ENCODE measurements at regions not wholly inside any gene's neighbourhood (a gene's known extent, or its start where the extent isn't known, plus 50 kb on each side); places are given as distances from the start of the nearest gene placed in this dataset.
"Not testable (repeated sequence)": the region's sequence is repeated elsewhere in the genome, so short reads cannot be mapped to it uniquely, and the experiment has no call there.

- no peak for TF ChIP-seq ZNF274 (IDR thresholded peaks at IDR 0.05; ENCODE audit: low read depth, low read length)
- no peak overlapping the region for H3K4me3 ChIP-seq (ENCODE audit: low read length)
Observed at GRCh38 chr9:29439961-29440360, 1866.7 kb upstream of the C9orf72 start.

GRCh38 chr9:29440449-29440848 is 1867.2 kb upstream of the C9orf72 start:
- H3K4me3 ChIP-seq (ENCODE audit: low read length) = no peak overlapping the region

GRCh38 chr9:29445751-29446150 is 1872.5 kb upstream of the C9orf72 start:
- no peak overlapping the region for H3K4me3 ChIP-seq (ENCODE audit: low read length)
- no peak for TF ChIP-seq ZNF274 (IDR thresholded peaks at IDR 0.05; ENCODE audit: low read depth, low read length)

More at GRCh38 chr9:29440449-29440848, 1867.2 kb upstream of the C9orf72 start:
- no peak for TF ChIP-seq ZNF274 (IDR thresholded peaks at IDR 0.05; ENCODE audit: low read depth, low read length)

GRCh38 chr9:29449306-29449705 is 1876.0 kb upstream of the C9orf72 start:
- TF ChIP-seq ZNF274 (IDR thresholded peaks at IDR 0.05; ENCODE audit: low read depth, low read length) = no peak
- H3K4me3 ChIP-seq (ENCODE audit: low read length) = no peak overlapping the region

GRCh38 chr9:29450343-29450875 is 1877.1 kb upstream of the C9orf72 start:
- H3K4me3 ChIP-seq (ENCODE audit: low read length) = not testable (repeated sequence)

- H3K4me3 ChIP-seq (ENCODE audit: low read length) = no peak overlapping the region
- TF ChIP-seq ZNF274 (IDR thresholded peaks at IDR 0.05; ENCODE audit: low read depth, low read length) = no peak
Observed at GRCh38 chr9:29456940-29457339, 1883.7 kb upstream of the C9orf72 start.

- H3K4me3 ChIP-seq (ENCODE audit: low read length) = no peak overlapping the region
- TF ChIP-seq ZNF274 (IDR thresholded peaks at IDR 0.05; ENCODE audit: low read depth, low read length) = no peak
Observed at GRCh38 chr9:29475471-29475870, 1902.2 kb upstream of the C9orf72 start.

- TF ChIP-seq ZNF274 (IDR thresholded peaks at IDR 0.05; ENCODE audit: low read depth, low read length) = no peak
Observed at GRCh38 chr9:29511680-29512079, 1938.4 kb upstream of the C9orf72 start.

GRCh38 chr9:29514336-29514735 is 1941.1 kb upstream of the C9orf72 start:
- no peak overlapping the region for H3K4me3 ChIP-seq (ENCODE audit: low read length)
- no peak for TF ChIP-seq ZNF274 (IDR thresholded peaks at IDR 0.05; ENCODE audit: low read depth, low read length)

More at GRCh38 chr9:29511680-29512079, 1938.4 kb upstream of the C9orf72 start:
- no peak overlapping the region for H3K4me3 ChIP-seq (ENCODE audit: low read length)

- no peak for TF ChIP-seq ZNF274 (IDR thresholded peaks at IDR 0.05; ENCODE audit: low read depth, low read length)
- H3K4me3 ChIP-seq (ENCODE audit: low read length) = no peak overlapping the region
Observed at GRCh38 chr9:29514862-29515261, 1941.6 kb upstream of the C9orf72 start.

- H3K4me3 ChIP-seq (ENCODE audit: low read length) = no peak overlapping the region
- TF ChIP-seq ZNF274 (IDR thresholded peaks at IDR 0.05; ENCODE audit: low read depth, low read length) = no peak
Observed at GRCh38 chr9:29548436-29548835, 1975.2 kb upstream of the C9orf72 start.

- no peak overlapping the region for H3K4me3 ChIP-seq (ENCODE audit: low read length)
- TF ChIP-seq ZNF274 (IDR thresholded peaks at IDR 0.05; ENCODE audit: low read depth, low read length) = no peak
Observed at GRCh38 chr9:29555502-29555901, 1982.2 kb upstream of the C9orf72 start.

GRCh38 chr9:29556317-29556716 is 1983.0 kb upstream of the C9orf72 start:
- TF ChIP-seq ZNF274 (IDR thresholded peaks at IDR 0.05; ENCODE audit: low read depth, low read length) = no peak
- no peak overlapping the region for H3K4me3 ChIP-seq (ENCODE audit: low read length)

GRCh38 chr9:29556746-29557145 is 1983.5 kb upstream of the C9orf72 start:
- no peak for TF ChIP-seq ZNF274 (IDR thresholded peaks at IDR 0.05; ENCODE audit: low read depth, low read length)
- no peak overlapping the region for H3K4me3 ChIP-seq (ENCODE audit: low read length)

GRCh38 chr9:29564564-29564963 is 1991.3 kb upstream of the C9orf72 start:
- TF ChIP-seq ZNF274 (IDR thresholded peaks at IDR 0.05; ENCODE audit: low read depth, low read length) = no peak

GRCh38 chr9:29575219-29575618 is 2001.9 kb upstream of the C9orf72 start:
- no peak for TF ChIP-seq ZNF274 (IDR thresholded peaks at IDR 0.05; ENCODE audit: low read depth, low read length)
- no peak overlapping the region for H3K4me3 ChIP-seq (ENCODE audit: low read length)

More at GRCh38 chr9:29564564-29564963, 1991.3 kb upstream of the C9orf72 start:
- no peak overlapping the region for H3K4me3 ChIP-seq (ENCODE audit: low read length)

All from GM08714 (cell line).